A673 (cell line): ENCODE measurements at regions not wholly inside any gene's neighbourhood (a gene's known extent, or its start where the extent isn't known, plus 50 kb on each side); places are given as distances from the start of the nearest gene placed in this dataset.

Experiments used
- EZH2 ChIP-seq: fragments of 200-600 bp; sonication (generic); IDR thresholded peaks from 2 replicates; pipeline ENCODE4 v1.6.1; 2017; ENCODE audit warnings: borderline replicate concordance, low read depth, mild to moderate bottlenecking, mixed read lengths, antibody characterized with exemption, low read length; ENCODE audit not compliant: poor library complexity, severe bottlenecking
- TF ChIP-seq, protein P1 (sequence below): fragments of 300-800, 200-600 bp; sonication (generic); conservative IDR thresholded peaks from 2 replicates; pipeline ENCODE4 v1.5.1; 2017; ENCODE audit warnings: low read depth, mild to moderate bottlenecking, antibody characterized with exemption, low read length, moderate library complexity, mixed read lengths

GRCh38 chr6:21847711-21848480 is 254.3 kb downstream of the SOX4 start:
- TF ChIP-seq, protein P1, sequence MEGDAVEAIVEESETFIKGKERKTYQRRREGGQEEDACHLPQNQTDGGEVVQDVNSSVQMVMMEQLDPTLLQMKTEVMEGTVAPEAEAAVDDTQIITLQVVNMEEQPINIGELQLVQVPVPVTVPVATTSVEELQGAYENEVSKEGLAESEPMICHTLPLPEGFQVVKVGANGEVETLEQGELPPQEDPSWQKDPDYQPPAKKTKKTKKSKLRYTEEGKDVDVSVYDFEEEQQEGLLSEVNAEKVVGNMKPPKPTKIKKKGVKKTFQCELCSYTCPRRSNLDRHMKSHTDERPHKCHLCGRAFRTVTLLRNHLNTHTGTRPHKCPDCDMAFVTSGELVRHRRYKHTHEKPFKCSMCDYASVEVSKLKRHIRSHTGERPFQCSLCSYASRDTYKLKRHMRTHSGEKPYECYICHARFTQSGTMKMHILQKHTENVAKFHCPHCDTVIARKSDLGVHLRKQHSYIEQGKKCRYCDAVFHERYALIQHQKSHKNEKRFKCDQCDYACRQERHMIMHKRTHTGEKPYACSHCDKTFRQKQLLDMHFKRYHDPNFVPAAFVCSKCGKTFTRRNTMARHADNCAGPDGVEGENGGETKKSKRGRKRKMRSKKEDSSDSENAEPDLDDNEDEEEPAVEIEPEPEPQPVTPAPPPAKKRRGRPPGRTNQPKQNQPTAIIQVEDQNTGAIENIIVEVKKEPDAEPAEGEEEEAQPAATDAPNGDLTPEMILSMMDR, result no peak
- TF ChIP-seq EZH2, result no peak
